Epithelial cell of prostate (primary cell): ENCODE measurements at regions not wholly inside any gene's neighbourhood (a gene's known extent, or its start where the extent isn't known, plus 50 kb on each side); places are given as distances from the start of the nearest gene placed in this dataset.
"Not testable (repeated sequence)": the region's sequence is repeated elsewhere in the genome, so short reads cannot be mapped to it uniquely, and the experiment has no call there.

Source experiments
- DNase-seq: peaks from one replicate; pipeline ENCODE4 v3.0.0-alpha.2; 2011; ENCODE audit warnings: low read depth, low spot score
- H3K27ac ChIP-seq: fragments of 450-650 bp; 2 replicates; pipeline ENCODE4 v1.5.1; 2017; ENCODE audit warnings: mild to moderate bottlenecking

DNA sequence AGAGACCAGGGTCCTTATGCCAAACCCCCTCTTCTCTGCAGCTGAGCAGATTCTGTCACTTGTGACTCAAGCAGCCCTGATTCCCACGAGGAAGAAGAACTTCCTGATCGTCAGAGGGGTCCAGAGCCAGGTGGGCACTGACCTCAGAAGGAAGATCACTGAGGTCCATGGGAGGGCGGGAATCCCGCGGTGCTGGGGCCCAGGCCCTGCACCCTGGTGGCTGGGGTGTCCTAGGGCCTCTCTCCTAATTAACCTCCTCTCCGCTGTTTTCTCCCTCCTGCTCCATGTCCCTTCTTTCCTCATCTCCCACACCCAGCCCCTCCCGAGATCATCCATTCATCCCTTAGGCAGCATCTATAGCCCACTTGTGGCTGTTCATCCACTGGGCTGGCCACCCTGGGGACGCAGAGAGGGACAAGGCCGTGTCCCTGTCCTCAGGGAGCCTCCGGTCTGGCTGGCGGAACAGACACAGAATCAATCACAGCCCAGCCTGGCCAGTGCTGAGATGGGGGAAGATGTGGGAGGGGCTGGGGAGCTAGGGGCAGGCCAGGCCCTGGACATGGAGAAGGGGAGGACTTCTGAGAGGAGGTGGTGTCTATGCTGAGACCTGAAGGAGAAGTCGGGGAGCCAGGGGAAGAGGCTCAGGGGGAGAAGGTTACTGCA, 638.3 kb downstream of the MATN1 start:
- H3K27ac ChIP-seq, result no peak overlapping the region
- no peak for DNase-seq

DNA sequence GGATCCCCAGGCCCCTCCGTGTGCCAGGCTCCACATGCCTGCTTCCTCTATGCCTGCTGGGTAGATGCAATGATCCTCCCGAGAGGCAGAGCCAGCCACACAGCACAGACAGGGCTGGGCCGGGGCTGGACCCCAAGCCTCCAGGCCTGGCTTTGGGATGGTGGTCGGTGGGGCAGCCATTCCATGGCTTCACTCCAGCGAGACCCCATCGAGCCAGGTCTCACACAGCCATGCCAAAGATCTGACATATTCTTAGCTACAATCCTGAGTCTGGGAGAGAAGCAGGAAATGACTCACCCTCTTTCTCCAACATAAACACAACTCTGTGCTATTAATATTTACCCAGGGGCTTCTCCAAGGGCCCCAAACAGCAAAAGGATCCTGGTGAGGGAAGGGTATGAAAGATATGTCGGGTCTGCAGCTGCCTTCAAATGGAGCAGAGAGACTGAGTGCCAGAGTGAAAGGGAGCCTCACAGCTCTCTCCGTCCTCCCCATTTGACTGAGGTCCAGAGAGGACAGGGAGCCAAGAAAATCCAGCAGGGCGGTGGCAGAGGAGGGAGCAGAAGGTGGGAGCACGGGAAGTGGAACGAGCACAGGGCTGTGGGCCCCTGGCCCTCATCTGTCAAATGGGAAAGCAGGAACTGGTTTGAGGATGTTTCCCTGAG, 639.5 kb downstream of the MATN1 start:
- H3K27ac ChIP-seq, result no peak overlapping the region
- peak; percentile 3 for DNase-seq

DNA sequence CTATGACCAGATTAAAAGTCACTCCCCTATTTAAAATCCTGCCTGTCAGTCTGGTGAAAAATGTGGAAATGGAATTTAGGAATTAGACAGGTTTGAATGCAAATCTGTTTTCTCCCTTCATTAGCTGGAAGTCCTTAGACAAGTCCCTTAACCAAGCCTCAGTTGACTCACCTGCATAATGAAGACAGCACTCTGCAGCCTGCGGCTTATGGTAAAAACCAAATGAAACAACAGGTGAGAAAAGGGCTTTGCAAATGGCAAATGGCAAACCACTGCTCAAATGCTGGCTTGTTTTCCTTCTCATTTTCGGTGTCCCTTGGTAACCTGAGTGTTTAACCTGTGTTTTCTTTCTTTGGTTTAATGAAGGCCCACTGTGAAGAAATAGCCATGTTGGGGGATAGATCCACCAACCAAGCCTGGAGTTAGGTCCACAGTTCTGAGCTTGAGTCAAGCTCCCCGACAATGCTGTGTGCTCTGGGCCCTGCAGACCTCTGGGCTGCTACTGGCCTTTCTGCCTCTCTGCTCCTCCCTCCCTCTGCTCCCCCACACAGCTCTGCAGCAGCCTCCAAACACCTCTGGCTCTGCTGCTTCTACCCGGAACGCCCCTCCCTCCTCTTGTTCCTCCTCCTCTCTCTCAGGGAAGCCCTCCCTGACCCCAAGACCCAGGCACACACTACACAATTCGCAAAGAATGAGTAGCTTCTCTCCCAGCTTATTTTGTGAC, 641.8 kb downstream of the MATN1 start:
- H3K27ac ChIP-seq, result no peak overlapping the region
- no peak for DNase-seq

DNA sequence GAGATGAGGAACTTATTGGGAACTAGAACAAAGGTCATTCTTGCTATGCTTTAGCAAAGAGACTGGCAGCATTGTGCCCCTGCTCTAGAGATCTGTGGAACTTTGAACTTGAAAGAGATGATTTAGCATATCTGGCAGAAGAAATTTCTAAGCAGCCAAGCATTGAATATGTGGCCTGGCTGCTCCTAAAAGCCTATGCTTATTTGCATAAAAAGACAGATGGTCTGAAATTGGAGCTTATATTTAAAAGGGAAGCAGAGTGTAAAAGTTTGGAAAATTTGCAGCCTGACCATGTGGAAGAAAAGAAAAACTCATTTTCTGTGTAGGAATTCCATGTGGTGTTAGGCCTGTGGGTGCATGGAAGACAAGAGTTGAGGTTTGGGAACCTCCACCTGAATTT, 647.5 kb downstream of the MATN1 start:
- not testable (repeated sequence) for DNase-seq, H3K27ac ChIP-seq

DNA sequence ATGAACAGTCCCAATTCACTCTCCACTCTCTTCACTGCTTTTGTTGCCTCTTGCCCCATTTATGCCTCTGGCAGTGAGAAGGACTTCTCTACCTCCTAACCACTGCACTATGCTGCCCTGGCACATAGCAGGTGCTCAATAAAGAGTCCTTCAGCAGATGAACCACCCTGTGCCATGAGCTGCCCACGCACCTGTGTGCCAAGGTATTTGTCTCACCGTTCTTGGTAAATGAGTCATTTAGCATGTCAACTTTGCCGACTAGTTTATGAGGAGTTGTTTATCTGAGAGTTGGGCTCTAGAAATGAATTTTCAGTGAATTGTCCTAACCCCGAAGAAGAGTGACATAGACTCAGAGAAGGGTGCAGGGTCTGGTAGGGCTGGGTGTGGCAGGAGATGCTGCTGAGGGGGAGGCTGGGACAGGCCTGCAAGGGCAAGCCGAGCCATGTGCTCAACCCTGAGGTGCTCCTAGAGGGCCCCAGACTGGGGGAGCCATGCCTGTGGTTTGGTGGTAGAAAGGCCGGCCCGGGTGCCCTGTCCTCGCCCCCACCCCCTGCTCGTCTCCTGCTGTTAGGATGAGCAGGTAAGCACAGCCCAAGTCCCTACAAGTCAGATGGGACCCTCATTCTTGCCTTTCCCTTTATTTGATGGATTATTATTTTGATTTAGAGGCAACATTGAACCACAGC, 654.5 kb downstream of the MATN1 start:
- no peak overlapping the region for H3K27ac ChIP-seq
- peak; percentile 24 for DNase-seq

DNA sequence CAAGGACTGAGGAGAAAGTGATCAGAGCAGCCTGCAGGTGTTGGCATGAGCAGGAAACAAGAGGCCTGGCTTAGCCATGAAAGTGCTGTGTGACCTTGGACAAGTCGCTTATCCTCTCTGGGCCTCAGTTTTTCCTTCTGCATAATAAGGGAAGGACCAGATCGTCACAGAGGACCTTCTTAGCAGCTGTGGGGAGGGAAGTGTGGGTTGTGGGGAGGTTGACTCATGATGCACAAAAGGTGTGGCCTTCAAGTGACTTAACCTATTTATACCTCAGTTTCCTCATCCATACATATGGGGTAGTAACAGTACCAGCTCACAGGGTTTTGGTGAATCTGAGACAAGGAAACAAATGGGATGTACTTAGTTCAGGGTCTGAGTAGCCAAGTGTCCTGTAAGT, 658.8 kb downstream of the MATN1 start:
- no peak for DNase-seq

DNA sequence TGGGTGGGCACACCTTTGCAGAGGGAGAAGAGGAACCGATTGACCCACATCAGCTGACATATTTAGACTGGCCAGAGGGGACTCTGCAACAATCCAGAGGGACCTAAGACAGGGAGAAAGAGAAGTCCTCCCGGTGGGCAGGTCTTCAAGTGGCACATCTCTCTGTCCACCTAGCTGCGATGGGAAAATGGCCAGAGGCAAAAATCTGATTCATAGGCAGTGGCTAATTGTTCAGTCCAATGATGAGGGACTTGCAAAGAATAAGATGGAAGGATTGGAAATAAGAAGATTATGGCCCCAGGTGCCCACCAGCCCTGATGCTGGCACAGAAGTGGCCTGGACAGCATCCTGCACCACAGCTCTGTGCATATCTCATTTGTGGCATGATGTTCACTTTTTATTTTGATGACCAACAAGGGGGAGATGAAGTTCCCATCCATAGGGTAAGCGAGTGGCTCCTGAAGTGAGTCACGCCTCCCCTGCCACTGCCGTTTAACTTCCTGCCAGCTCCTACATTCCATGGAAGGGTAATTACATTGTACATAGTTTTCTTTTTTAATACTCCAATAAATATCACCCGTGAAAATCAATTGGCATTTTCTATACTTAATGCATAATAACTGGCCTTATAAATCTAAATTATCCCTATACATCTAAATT, 659.6 kb downstream of the MATN1 start:
- DNase-seq, result no peak
- no peak overlapping the region for H3K27ac ChIP-seq

More for the DNA sequence above, 658.8 kb downstream of the MATN1 start:
- H3K27ac ChIP-seq, result no peak overlapping the region

DNA sequence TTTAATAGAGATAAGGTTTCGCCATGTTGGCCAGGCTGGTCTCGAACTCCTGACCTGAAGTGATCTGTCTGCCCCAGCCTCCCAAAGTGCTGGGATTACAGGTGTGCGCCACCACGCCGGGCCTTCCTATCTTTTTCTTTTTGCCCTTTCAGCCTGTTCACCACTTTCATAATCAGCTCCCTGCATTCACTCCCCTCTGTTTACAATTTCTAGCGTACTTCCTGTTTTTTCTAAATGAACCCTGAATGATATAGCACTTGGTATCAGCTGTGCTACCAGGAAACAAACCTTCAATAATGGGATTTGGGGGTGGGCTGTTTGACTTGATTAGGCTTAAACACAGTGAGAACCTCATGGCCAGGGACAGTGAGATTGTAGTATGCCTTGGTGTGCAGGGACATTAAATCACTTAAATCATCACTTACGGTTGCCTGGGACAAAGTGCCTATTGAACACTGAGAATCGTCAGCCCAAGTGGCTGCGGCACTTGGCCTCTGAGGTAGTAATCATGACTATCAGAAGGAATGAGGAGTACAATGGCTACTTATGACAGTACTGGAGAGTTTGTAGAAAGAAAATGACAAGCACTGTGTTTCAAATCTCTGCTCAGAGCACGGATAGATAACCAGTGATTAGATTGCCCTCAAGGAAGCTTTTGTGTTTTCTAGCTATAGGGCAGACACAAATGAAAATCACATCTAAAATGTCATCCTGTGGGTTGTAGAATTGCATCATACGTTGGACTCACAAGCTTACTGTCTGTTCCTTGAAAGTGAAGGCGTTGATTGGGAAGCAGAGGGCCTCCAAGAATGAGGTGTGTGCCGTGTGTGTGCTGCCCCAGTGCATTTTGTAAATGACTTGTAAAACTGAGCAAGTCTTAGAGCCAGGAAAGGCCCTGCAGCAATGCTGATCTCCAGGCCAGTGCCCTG, 661.8 kb downstream of the MATN1 start:
- no peak for DNase-seq

DNA sequence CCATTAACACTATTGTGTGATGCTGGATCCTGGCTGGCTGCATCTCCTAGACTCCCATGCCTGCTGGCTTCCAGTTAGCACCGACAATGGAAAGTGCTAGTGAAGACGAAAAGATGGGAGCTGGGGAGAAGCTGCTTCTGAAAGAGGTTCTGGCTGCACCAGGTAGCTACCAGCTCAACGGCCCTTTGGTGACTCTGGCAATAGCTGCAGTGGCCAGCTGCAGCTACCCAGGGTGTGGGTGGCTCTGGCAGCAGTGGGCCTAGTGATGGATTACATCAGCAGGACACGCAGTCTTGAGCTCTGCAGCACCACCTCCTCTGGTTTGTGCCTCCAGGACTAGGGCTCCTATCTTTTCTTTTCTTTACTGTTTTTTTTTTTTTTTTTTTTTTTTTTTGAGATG, 662.6 kb downstream of the MATN1 start:
- H3K27ac ChIP-seq, result no peak overlapping the region
- no peak for DNase-seq

More for the DNA sequence above, 661.8 kb downstream of the MATN1 start:
- no peak overlapping the region for H3K27ac ChIP-seq

DNA sequence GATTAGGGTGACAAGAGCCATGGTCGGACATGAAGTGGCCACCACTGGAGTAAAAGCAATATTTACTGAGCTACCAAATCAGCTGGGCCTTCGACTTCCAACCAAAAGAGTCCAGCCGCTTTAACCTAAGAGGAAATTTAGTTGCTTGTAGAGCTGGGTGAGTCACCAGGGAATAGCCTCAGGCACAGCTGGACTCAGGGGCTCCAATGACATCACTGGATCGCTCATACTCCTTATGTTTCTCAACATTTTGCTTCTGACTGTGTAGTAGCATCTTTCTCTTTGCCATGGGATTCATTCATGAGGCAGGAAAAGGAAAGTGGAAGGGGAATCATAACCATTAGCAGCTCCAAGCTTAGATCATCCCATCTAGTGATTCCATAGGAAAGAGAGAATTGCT, 664.4 kb downstream of the MATN1 start:
- H3K27ac ChIP-seq, result no peak overlapping the region
- DNase-seq, result peak; percentile 73

DNA sequence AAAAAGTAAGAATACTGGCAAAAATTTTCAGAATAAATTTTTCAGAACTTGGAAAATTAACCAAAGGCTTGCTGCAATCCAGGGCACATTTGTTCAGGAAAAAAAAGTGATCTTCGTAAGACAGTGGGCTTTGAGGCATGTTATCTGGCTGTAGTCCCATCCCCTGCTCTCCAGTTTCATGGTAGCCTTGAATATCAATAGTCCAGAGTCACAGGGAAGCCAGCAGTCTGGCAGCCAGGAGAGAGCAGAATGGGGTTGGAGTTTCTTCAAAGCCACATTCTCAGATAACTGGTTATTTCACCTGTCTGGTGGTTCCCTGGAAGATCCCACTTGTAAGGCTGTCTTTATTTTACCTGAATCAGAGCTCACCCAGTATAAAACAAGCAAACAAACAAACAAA, 669.3 kb downstream of the MATN1 start:
- no peak for DNase-seq

DNA sequence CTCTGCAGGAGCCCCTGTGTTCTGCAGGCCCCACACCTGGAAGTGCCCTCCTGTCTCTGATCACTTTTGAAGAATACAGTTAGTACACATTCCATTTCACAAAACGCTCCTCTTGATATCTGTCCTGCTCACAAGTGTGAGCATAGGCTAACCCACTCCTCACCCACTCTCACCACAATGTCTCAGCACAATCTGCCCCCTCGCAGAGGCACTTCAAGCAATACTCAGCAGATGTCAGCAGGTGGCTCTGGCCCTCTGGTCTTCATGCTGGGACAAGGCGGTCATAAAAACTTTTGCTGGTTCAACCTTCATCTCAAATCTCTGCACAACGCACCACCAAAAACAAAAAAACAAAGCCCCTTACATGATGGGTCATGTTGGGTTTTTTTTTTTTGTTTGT, 671.2 kb downstream of the MATN1 start:
- H3K27ac ChIP-seq, result no peak overlapping the region
- no peak for DNase-seq

More for the DNA sequence above, 669.3 kb downstream of the MATN1 start:
- H3K27ac ChIP-seq, result no peak overlapping the region

DNA sequence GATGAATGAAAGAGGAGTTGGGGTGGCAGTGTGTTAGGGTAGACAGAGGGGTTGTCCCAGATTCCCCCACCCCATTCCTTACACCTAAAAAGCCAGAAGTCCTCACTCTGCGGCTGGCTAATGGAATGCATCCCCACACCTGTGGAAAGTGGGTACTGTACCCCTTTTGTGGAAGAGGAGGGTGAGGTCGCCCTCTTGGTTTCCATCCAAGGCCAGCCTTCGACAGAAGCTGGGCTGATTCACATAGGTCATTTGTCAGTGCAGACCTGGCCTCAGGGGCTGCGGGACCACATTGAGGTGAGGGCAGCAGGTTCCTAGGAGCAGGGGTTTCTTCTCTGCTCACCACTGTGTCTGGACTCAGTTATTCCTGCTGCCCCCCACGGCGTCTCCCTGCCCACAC, 671.6 kb downstream of the MATN1 start:
- no peak overlapping the region for H3K27ac ChIP-seq
- DNase-seq, result no peak

DNA sequence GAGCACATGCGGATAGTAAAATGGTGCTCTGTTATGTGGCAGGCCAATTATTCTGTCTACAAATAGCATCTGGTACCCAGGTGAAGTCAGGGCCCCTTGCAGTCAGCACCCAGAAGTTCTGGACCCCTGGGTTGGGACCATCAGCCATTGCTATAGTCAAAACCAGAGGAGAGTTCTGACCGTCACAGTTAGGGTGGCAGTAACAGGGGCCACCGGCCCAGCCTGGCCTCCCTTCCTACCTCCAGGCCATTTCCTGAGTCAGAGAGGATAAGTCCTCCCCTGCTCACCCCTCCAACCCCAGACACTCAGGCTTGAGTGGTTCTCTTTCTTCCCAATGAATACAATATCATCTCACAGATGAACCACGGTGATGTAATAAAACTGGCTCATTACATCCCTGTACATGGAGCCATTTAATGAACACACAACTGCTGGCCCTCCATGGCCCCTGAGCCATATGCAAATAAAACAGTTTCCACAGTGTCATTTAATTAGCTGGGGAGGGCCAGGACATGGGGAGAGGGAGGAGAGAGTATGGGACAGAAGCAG, 673.6 kb downstream of the MATN1 start:
- DNase-seq, result no peak
- H3K27ac ChIP-seq, result no peak overlapping the region

DNA sequence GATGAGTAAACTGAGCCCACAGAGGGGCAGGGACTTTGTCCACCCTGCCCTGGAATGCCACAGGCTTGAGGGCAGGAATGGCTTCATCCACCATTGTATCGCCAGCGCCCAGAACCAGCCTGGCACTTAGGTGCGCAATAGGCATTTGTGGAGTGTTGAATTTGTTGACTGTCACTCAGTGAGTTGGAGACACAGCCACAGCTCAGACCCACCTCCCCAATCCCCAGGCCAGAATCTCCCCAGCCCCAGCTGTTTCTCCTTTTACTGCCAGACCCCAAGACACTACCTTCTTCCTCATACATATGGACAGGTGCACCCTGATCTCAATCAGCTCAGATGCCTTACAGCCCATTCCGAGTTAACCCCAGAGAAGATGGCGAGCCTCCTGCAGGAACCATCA, 674.5 kb downstream of the MATN1 start:
- DNase-seq, result no peak
- H3K27ac ChIP-seq, result no peak overlapping the region

DNA sequence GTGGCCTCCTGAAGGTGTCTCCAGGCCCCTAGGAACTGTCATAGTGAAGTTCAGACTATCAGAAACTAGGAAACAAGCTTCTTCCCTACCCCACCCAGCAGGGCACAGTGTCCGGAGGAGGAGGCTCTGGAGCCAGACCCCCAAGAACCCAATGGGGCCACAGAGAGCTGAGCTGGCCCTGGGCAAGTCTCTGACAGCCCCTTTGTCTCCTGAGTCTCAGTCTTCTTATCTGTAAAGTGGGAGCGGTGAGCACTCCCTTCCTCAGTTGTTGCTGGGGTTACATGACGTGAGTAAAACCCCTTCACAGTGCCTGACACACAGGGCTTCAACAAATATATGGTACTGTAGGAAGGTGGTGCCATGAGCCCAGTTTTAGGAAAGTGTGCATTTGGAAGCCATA, 675.8 kb downstream of the MATN1 start:
- H3K27ac ChIP-seq, result no peak overlapping the region

DNA sequence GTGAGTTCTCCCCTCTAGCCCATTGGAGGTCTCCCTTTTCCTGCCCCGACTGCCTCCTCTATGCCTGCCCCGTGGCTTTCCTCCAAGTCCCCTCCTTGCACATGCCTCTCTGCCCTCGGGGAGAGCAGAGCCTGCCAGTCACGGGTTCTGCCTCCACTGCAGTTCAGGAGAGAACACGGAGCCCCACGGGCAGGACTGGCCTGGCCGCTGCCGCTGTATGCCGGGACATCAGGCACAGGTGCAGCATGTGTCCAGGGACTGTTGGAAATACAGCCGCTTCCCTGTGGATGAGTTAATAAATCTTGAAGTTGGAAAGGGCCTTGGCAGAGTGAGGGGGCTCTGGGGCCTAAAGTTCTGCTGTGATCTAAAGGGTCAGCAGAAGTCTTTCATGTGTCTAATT, 676.6 kb downstream of the MATN1 start:
- DNase-seq, result no peak
- H3K27ac ChIP-seq, result no peak overlapping the region

More for the DNA sequence above, 675.8 kb downstream of the MATN1 start:
- DNase-seq, result no peak

DNA sequence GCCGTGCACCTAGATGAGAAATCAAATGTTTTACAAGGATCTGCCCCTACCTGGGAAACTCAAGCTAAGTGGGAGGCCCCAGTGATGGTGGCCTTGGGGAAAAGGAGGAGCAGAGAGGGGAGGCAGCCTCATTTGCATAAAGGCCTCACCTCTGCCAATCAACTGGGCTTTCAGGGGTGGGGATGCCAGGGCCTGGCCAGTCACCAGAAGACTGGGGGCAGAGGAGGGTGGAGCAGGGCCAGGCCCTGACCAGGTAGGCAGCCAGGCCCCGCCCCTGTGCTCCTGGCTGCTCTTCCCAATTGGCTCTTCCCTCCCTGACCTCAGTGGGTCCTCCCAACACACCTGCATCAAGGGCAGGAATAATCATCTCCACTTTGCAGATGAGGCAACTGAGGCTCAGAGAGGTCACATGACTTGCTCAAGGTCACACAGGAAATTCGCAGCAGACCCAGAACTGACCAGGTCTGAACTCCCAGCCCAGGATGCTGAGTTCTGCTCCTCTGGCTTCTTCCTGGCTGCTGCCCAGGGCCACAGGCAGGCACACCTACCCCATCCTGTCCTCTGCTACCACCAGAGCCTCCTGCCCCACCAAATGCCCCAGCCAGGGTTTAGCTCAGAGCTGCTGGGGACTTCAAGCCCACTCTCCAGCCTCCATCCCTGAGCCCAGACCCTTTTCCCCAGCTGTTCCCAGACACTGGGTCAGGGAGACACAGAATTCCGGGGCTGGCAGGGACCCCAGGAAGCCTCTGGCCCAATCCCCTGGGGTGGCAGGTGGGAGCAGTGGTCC, 677.9 kb downstream of the MATN1 start:
- DNase-seq, result no peak
- no peak overlapping the region for H3K27ac ChIP-seq
